GM12878 (cell line): ENCODE measurements at regions not wholly inside any gene's neighbourhood (a gene's known extent, or its start where the extent isn't known, plus 50 kb on each side); places are given as distances from the start of the nearest gene placed in this dataset.

Experiments
- CTCF ChIP-seq, 3 experiments: IDR thresholded peaks in 2 of 3; conservative IDR thresholded peaks in 1 of 3; 2 replicates each; pipeline ENCODE4 v1.5.1; 2011; ENCODE audit warnings: low read depth in 3 of 3, low read length in 3 of 3, mild to moderate bottlenecking in 3 of 3, control low read depth in 2 of 3, moderate library complexity in 2 of 3, inconsistent platforms in 1 of 3, mixed read lengths in 1 of 3; ENCODE audit not compliant: control insufficient read depth in 2 of 3, insufficient read depth in 1 of 3; ENCODE audit errors: extremely low read depth in 1 of 3
- GABPA ChIP-seq: IDR thresholded peaks from 2 replicates; pipeline ENCODE4 v1.6.1; 2014; ENCODE audit warnings: antibody characterized with exemption, low read depth, mild to moderate bottlenecking, inconsistent platforms
- JUND ChIP-seq: IDR thresholded peaks from 2 replicates; pipeline ENCODE4 v1.6.1; 2012; ENCODE audit warnings: low read depth, mild to moderate bottlenecking, low read length, improper control_type of control experiment, moderate library complexity
- POLR2A ChIP-seq: IDR thresholded peaks from 2 replicates; pipeline ENCODE4 v1.6.1; 2011; ENCODE audit warnings: low read depth, mild to moderate bottlenecking, low read length
- SIX5 ChIP-seq: IDR thresholded peaks from 2 replicates; pipeline ENCODE4 v1.6.1; 2011; ENCODE audit warnings: mild to moderate bottlenecking, low read depth, low read length, moderate library complexity; ENCODE audit not compliant: severe bottlenecking
- SMARCA5 ChIP-seq: fragments of 450-650 bp; IDR thresholded peaks from 2 replicates; pipeline ENCODE4 v1.6.1; 2017; ENCODE audit warnings: mild to moderate bottlenecking
- TF ChIP-seq, protein P1 (sequence below): fragments of 450-650 bp; IDR thresholded peaks from 2 replicates; pipeline ENCODE4 v1.6.1; 2017; ENCODE audit warnings: mild to moderate bottlenecking, moderate library complexity
- TF ChIP-seq, protein P2 (sequence below): IDR thresholded peaks from 2 replicates; pipeline ENCODE4 v1.6.1; 2012; ENCODE audit warnings: low read depth, low read length, improper control_type of control experiment

DNA sequence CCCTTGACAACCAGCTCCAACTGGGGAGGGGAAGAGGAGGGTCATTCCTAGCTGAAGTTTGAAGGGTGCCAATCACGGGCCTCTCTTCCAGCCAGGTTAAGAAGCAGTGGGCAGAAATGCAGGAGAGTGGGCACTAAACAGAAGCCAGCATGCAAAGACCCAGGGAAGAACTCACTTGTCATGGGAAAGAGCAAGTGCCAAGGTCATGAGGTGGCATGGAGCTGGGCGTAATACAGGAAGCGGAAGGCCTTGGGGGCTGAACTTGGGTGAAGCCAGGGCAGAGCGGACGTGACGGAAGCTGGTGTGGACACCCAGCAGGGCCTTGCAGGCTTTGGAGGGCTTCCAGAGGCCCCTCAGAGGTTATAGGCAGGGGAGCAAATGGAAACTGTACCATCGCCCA is 302.1 kb downstream of the MAF start:
- TF ChIP-seq CTCF (IDR thresholded peaks at IDR 0.05 in 2 of 3, conservative IDR thresholded peaks at IDR 0.05 in 1 of 3; ENCODE audit: control insufficient read depth in 2 of 3, extremely low read depth in 1 of 3, insufficient read depth in 1 of 3, low read depth in 3 of 3, low read length in 3 of 3): no peak
- no peak for TF ChIP-seq GABPA
- TF ChIP-seq, protein P1, sequence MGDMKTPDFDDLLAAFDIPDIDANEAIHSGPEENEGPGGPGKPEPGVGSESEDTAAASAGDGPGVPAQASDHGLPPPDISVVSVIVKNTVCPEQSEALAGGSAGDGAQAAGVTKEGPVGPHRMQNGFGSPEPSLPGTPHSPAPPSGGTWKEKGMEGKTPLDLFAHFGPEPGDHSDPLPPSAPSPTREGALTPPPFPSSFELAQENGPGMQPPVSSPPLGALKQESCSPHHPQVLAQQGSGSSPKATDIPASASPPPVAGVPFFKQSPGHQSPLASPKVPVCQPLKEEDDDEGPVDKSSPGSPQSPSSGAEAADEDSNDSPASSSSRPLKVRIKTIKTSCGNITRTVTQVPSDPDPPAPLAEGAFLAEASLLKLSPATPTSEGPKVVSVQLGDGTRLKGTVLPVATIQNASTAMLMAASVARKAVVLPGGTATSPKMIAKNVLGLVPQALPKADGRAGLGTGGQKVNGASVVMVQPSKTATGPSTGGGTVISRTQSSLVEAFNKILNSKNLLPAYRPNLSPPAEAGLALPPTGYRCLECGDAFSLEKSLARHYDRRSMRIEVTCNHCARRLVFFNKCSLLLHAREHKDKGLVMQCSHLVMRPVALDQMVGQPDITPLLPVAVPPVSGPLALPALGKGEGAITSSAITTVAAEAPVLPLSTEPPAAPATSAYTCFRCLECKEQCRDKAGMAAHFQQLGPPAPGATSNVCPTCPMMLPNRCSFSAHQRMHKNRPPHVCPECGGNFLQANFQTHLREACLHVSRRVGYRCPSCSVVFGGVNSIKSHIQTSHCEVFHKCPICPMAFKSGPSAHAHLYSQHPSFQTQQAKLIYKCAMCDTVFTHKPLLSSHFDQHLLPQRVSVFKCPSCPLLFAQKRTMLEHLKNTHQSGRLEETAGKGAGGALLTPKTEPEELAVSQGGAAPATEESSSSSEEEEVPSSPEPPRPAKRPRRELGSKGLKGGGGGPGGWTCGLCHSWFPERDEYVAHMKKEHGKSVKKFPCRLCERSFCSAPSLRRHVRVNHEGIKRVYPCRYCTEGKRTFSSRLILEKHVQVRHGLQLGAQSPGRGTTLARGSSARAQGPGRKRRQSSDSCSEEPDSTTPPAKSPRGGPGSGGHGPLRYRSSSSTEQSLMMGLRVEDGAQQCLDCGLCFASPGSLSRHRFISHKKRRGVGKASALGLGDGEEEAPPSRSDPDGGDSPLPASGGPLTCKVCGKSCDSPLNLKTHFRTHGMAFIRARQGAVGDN: no peak
- no peak for TF ChIP-seq SMARCA5
- TF ChIP-seq SIX5: no peak
- no peak for TF ChIP-seq POLR2A
- no peak for TF ChIP-seq JUND
- TF ChIP-seq, protein P2, sequence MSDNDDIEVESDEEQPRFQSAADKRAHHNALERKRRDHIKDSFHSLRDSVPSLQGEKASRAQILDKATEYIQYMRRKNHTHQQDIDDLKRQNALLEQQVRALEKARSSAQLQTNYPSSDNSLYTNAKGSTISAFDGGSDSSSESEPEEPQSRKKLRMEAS: no peak
